K562 (cell line): ENCODE measurements at regions not wholly inside any gene's neighbourhood (a gene's known extent, or its start where the extent isn't known, plus 50 kb on each side); places are given as distances from the start of the nearest gene placed in this dataset.

Experiments
- ATAC-seq: fragments of 200-7000 bp; cut with Tn5 transposase; 3 replicates; pipeline ENCODE4 v1.9.1; 2020; ENCODE audit warnings: moderate library complexity
- BruUV-seq: library from RNA; stranded (reverse); fragments of 400-500 nt; replicated peaks from 2 replicates; lab custom pipeline; 2021; lab: Mats Ljungman, UMichigan
- CTCF ChIA-PET: fragments of 300-600 bp; formaldehyde crosslinking; extraction: SDS; loops from one replicate; lab custom pipeline; 2021; ENCODE audit warnings: low intra/inter-chr PET ratio; lab: Yijun Ruan, JAX
- POLR2A ChIA-PET: fragments of 300-600, 350-650 bp; sonication (Branson Sonifier 250); formaldehyde crosslinking; extraction: SDS; loops from one replicate; lab custom pipeline; 2021; ENCODE audit warnings: antibody characterized with exemption, inconsistent platforms; lab: Yijun Ruan, JAX
- DNase-seq, 4 experiments: peaks; one replicate each; pipeline versions ENCODE4 v3.0.0 to v3.0.0-alpha.2; 2011 to 2018; ENCODE audit warnings: low spot score in 3 of 4, mixed read lengths in 3 of 4; ENCODE audit errors: extremely low read depth in 1 of 4
- FAIRE-seq: peaks from 2 replicates; lab custom pipeline; 2011; peaks lifted over from hg19 to GRCh38; lab: Jason Lieb, UNC
- H2AFZ ChIP-seq: 2 replicates; pipeline ENCODE4 v1.6.0; 2011; ENCODE audit warnings: low read depth, low read length, control low read depth, inconsistent platforms
- H3K27ac ChIP-seq: fragments of 200-600 bp; 3 replicates; pipeline ENCODE4 v1.8.0; 2011; ENCODE audit warnings: low read depth, mild to moderate bottlenecking, control low read depth, inconsistent platforms, low read length, moderate library complexity, mixed read lengths; ENCODE audit errors: extremely low read depth
- H3K27me3 ChIP-seq, 2 experiments: fragments of 300-600 bp in 1 of 2; 2 replicates in 1 of 2; 3 replicates in 1 of 2; pipeline versions ENCODE4 v1.6.0 to v1.8.0; 2011; ENCODE audit warnings: inconsistent platforms in 2 of 2, low read length in 2 of 2, mild to moderate bottlenecking in 1 of 2, mixed read lengths in 1 of 2, moderate library complexity in 1 of 2; ENCODE audit not compliant: control insufficient read depth in 2 of 2, insufficient read depth in 2 of 2
- H3K36me3 ChIP-seq: fragments of 300-600 bp; 3 replicates; pipeline ENCODE4 v1.8.0; 2011; ENCODE audit warnings: mild to moderate bottlenecking, low read length, inconsistent platforms; ENCODE audit not compliant: control insufficient read depth, insufficient read depth
- H3K4me1 ChIP-seq, 2 experiments: fragments of 200-600 bp in 1 of 2; replicated peaks in 1 of 2; 2 replicates in 1 of 2; 3 replicates in 1 of 2; pipeline versions ENCODE4 v1.5.1 to v1.8.0; 2011; ENCODE audit warnings: inconsistent platforms in 2 of 2, low read length in 2 of 2, mild to moderate bottlenecking in 1 of 2, mixed read lengths in 1 of 2, moderate library complexity in 1 of 2; ENCODE audit not compliant: control insufficient read depth in 2 of 2, insufficient read depth in 2 of 2
- H3K4me2 ChIP-seq: 2 replicates; pipeline ENCODE4 v1.6.1; 2011; ENCODE audit warnings: low read length, control low read depth, inconsistent platforms, mixed read lengths; ENCODE audit not compliant: insufficient read depth
- H3K4me3 ChIP-seq: fragments of 200-600 bp; sonication (generic), shearing (Covaris generic); 2 replicates; pipeline ENCODE4 v1.5.1; 2016; ENCODE audit warnings: control low read depth, inconsistent platforms
- H3K79me2 ChIP-seq: fragments of 200-600 bp; 3 replicates; pipeline ENCODE4 v1.8.0; 2011; ENCODE audit warnings: low read length, inconsistent platforms; ENCODE audit not compliant: control insufficient read depth, insufficient read depth
- H3K9ac ChIP-seq, 2 experiments: 2 replicates each; pipeline versions ENCODE4 v1.6.0 to v1.6.1; 2011; ENCODE audit warnings: low read depth in 2 of 2, low read length in 2 of 2, control low read depth in 1 of 2, inconsistent platforms in 1 of 2, mild to moderate bottlenecking in 1 of 2, mixed read lengths in 1 of 2; ENCODE audit not compliant: insufficient read depth in 1 of 2
- H3K9me1 ChIP-seq: one replicate; pipeline ENCODE4 v1.6.0; 2011; ENCODE audit warnings: inconsistent platforms, mild to moderate bottlenecking, low read length, moderate library complexity; ENCODE audit not compliant: control insufficient read depth, insufficient read depth
- H3K9me3 ChIP-seq: replicated peaks from 2 replicates; pipeline ENCODE4 v1.5.1; 2011; ENCODE audit warnings: low read depth, low read length, inconsistent platforms; ENCODE audit not compliant: control insufficient read depth, insufficient read depth
- H4K20me1 ChIP-seq: replicated peaks from 2 replicates; pipeline ENCODE4 v1.6.1; 2011; ENCODE audit warnings: low read length, inconsistent platforms, mixed read lengths; ENCODE audit not compliant: control insufficient read depth, insufficient read depth
- ASH1L ChIP-seq: fragments of 450-650 bp; IDR thresholded peaks from 2 replicates; pipeline ENCODE4 v1.6.1; 2018; ENCODE audit warnings: borderline replicate concordance, mild to moderate bottlenecking, low read depth; ENCODE audit not compliant: partially characterized antibody
- BCOR ChIP-seq: fragments of 450-650 bp; IDR thresholded peaks from 2 replicates; pipeline ENCODE4 v1.6.1; 2016
- BRD9 ChIP-seq: fragments of 450-650 bp; IDR thresholded peaks from 2 replicates; pipeline ENCODE4 v1.6.1; 2018; ENCODE audit warnings: low read depth; ENCODE audit not compliant: partially characterized antibody
- E2F3 ChIP-seq: fragments of 250-450 bp; sonication (Bioruptor Pico); IDR thresholded peaks from 2 replicates; pipeline ENCODE4 v1.4.0; 2020; ENCODE audit warnings: mild to moderate bottlenecking
- ETS2 ChIP-seq: IDR thresholded peaks from 2 replicates; pipeline ENCODE4 v1.6.1; 2016; ENCODE audit warnings: borderline replicate concordance, missing genetic modification characterization, mild to moderate bottlenecking, moderate library complexity, missing compliant biosample characterization; ENCODE audit not compliant: poor library complexity, severe bottlenecking
- KDM4B ChIP-seq, 2 experiments: fragments of 450-650 bp in 1 of 2; sonication (generic) in 1 of 2; IDR thresholded peaks; 2 replicates each; pipeline ENCODE4 v1.6.1; 2016 to 2017; ENCODE audit warnings: borderline replicate concordance in 2 of 2, antibody characterized with exemption in 1 of 2, low read depth in 1 of 2, mild to moderate bottlenecking in 1 of 2
- MTA3 ChIP-seq: fragments of 450-650 bp; formaldehyde crosslinking; IDR thresholded peaks from 2 replicates; pipeline ENCODE4 v1.6.1; 2017; ENCODE audit warnings: mild to moderate bottlenecking, borderline replicate concordance
- PML ChIP-seq: IDR thresholded peaks from 2 replicates; pipeline ENCODE4 v1.6.1; 2012; ENCODE audit warnings: low read length, inconsistent platforms
- SMARCA4 ChIP-seq: fragments of 450-650 bp; IDR thresholded peaks from 2 replicates; pipeline ENCODE4 v1.6.1; 2016
- ZBTB7A ChIP-seq: IDR thresholded peaks from 2 replicates; pipeline ENCODE4 v1.6.1; 2011; ENCODE audit warnings: low read depth, mild to moderate bottlenecking, low read length, moderate library complexity, borderline replicate concordance; ENCODE audit not compliant: control insufficient read depth
- ZNF165 ChIP-seq: fragments of 250-450 bp; sonication (Bioruptor Pico); IDR thresholded peaks from 2 replicates; pipeline ENCODE4 v1.4.0; 2020; ENCODE audit warnings: borderline replicate concordance
- ZNF212 ChIP-seq: fragments of 450-650 bp; formaldehyde crosslinking; IDR thresholded peaks from 2 replicates; pipeline ENCODE4 v1.4.0; 2020; ENCODE audit warnings: mild to moderate bottlenecking
- ZNF274 ChIP-seq: IDR thresholded peaks from 2 replicates; pipeline ENCODE4 v1.6.1; 2011; ENCODE audit warnings: low read depth, mild to moderate bottlenecking, low read length, moderate library complexity, borderline replicate concordance
- ZNF57 ChIP-seq: fragments of 450-650 bp; formaldehyde crosslinking; IDR thresholded peaks from 2 replicates; pipeline ENCODE4 v1.4.0; 2020; ENCODE audit warnings: mild to moderate bottlenecking, moderate library complexity
- WGBS: fragments of 100-300 bp; shearing (Covaris generic); methylation state at CpG from one replicate; pipeline ENCODE4 v1.1.6; 2016; ENCODE audit warnings: low coverage, mixed read lengths; ENCODE audit not compliant: insufficient coverage; ENCODE audit errors: missing lambda C conversion rate; 5-methylcytosine and 5-hydroxymethylcytosine counted together
- in situ Hi-C: fragments of 300-500 bp; cut with MboI; formaldehyde crosslinking; loops from 4 replicates; pipeline ENCODE4 v1.15.0; 2018; ENCODE audit warnings: inconsistent platforms, mixed read lengths
- intact Hi-C: fragments of 100-400 bp; cut with micrococcal nuclease; formaldehyde crosslinking; loops from 2 replicates; pipeline ENCODE4 v1.14.2; 2022
- TF ChIP-seq, protein P1 (sequence below): sonication (generic); formaldehyde crosslinking; IDR thresholded peaks from 2 replicates; pipeline ENCODE4 v1.5.0; 2020; ENCODE audit warnings: missing genetic modification reagents
- TF ChIP-seq, protein P2 (sequence below): fragments of 250-450 bp; sonication (Bioruptor Pico); IDR thresholded peaks from 2 replicates; pipeline ENCODE4 v1.8.0; 2021; ENCODE audit warnings: borderline replicate concordance, mild to moderate bottlenecking, moderate library complexity; ENCODE audit not compliant: poor library complexity, severe bottlenecking
- TF ChIP-seq, protein P3 (sequence below), 2 experiments: IDR thresholded peaks; 2 replicates each; pipeline ENCODE4 v1.6.1; 2011; ENCODE audit warnings: borderline replicate concordance in 1 of 2, control low read depth in 1 of 2, low read depth in 1 of 2, low read length in 1 of 2, mild to moderate bottlenecking in 1 of 2, mixed read lengths in 1 of 2, moderate library complexity in 1 of 2; ENCODE audit not compliant: insufficient read depth in 1 of 2, insufficient read length in 1 of 2, poor library complexity in 1 of 2, severe bottlenecking in 1 of 2; ENCODE audit errors: extremely low read depth in 1 of 2
- TF ChIP-seq, protein P4 (sequence below): sonication (generic); formaldehyde crosslinking; IDR thresholded peaks from 2 replicates; pipeline ENCODE4 v1.8.1; 2023; ENCODE audit warnings: mild to moderate bottlenecking, missing genetic modification reagents

DNA sequence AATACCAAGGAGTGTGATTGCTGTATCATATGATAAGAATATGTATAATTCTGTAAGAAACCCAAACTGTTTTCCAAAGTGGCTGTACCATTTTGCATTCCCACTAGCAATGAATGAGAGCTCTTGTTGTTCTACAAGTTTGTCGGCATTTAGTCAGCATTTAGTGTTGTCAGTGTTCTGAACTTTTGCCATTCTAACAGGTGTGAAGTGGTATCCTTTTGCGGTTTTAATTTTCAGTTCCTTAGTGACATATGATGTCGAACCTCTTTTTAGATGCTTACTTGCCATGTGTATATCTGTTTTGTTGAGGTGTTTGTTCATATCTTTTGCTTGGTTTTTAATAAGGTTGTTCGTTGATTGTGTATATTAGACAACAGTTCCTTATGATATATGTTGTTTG lies 296.3 kb upstream of the IZUMO3 start (continued):
- TF ChIP-seq, protein P1, sequence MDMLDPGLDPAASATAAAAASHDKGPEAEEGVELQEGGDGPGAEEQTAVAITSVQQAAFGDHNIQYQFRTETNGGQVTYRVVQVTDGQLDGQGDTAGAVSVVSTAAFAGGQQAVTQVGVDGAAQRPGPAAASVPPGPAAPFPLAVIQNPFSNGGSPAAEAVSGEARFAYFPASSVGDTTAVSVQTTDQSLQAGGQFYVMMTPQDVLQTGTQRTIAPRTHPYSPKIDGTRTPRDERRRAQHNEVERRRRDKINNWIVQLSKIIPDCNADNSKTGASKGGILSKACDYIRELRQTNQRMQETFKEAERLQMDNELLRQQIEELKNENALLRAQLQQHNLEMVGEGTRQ, result no peak
- TF ChIP-seq ASH1L, result no peak

DNA sequence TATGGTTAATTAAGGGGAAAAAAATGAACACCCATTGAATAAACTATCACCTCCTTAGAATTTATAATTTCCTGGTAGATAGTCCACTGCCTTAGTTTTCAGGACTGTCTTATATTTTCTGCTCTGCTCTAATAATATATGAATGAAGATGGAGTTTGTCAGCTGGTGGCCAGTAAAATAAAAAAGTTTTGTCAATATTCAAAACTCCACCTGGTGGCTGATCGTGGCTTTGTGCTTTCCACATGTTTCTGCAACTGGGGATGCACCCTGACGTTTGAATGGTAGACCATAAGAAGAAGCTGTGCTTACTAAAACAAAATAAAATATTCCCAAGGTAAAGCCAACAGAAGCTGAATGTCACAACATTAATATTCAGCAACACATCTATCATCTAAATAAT lies 286.6 kb upstream of the IZUMO3 start:
- ChIA-PET POLR2A (no interaction called here), CTCF (no interaction called here)
- no peak overlapping the region for H3K4me3 ChIP-seq
- no peaks in the 10 kb centered on the region for H3K4me1 ChIP-seq
- intact Hi-C loops (no loop called here), in situ Hi-C loops (no loop called here)
- FAIRE-seq (no peak), DNase-seq (no peak), ATAC-seq (no peak)
- H4K20me1 ChIP-seq, result no peaks in the 10 kb centered on the region
- H3K9me1 ChIP-seq, result no peaks in the 10 kb centered on the region
- no peaks in the 10 kb centered on the region for H3K27me3 ChIP-seq
- H3K36me3 ChIP-seq, result no peaks in the 10 kb centered on the region
- H2AFZ ChIP-seq, result no peak overlapping the region
- no peak overlapping the region for H3K9ac ChIP-seq
- H3K4me2 ChIP-seq, result no peak overlapping the region
- BruUV-seq, result no TSS peak
- no peaks in the 10 kb centered on the region for H3K9me3 ChIP-seq
- no CpG with 5 or more reads among the region's 2 CpGs for WGBS
- no peak overlapping the region for H3K27ac ChIP-seq
- H3K79me2 ChIP-seq, result no peaks in the 10 kb centered on the region
- TF ChIP-seq BCOR (no peak), ZBTB7A (no peak), ZNF274 (no peak), PML (no peak), MTA3 (no peak), ZNF57 (CRISPR knock-in tag) (no peak), ZNF212 (CRISPR knock-in tag) (no peak), SMARCA4 (no peak), E2F3 (CRISPR knock-in tag) (no peak), KDM4B (IDR thresholded peaks at IDR 0.05; ENCODE audit: borderline replicate concordance in 2 of 2, low read depth in 1 of 2) (no peak), BRD9 (no peak), ETS2 (tag) (no peak), ZNF165 (CRISPR knock-in tag) (no peak)
- TF ChIP-seq, protein P2, sequence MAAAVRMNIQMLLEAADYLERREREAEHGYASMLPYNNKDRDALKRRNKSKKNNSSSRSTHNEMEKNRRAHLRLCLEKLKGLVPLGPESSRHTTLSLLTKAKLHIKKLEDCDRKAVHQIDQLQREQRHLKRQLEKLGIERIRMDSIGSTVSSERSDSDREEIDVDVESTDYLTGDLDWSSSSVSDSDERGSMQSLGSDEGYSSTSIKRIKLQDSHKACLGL, result no peak
- TF ChIP-seq, protein P3, sequence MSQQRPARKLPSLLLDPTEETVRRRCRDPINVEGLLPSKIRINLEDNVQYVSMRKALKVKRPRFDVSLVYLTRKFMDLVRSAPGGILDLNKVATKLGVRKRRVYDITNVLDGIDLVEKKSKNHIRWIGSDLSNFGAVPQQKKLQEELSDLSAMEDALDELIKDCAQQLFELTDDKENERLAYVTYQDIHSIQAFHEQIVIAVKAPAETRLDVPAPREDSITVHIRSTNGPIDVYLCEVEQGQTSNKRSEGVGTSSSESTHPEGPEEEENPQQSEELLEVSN (IDR thresholded peaks at IDR 0.05; ENCODE audit: borderline replicate concordance in 1 of 2, extremely low read depth in 1 of 2, insufficient read depth in 1 of 2, insufficient read length in 1 of 2, low read depth in 1 of 2, low read length in 1 of 2, poor library complexity in 1 of 2, severe bottlenecking in 1 of 2), result no peak
- TF ChIP-seq, protein P4, sequence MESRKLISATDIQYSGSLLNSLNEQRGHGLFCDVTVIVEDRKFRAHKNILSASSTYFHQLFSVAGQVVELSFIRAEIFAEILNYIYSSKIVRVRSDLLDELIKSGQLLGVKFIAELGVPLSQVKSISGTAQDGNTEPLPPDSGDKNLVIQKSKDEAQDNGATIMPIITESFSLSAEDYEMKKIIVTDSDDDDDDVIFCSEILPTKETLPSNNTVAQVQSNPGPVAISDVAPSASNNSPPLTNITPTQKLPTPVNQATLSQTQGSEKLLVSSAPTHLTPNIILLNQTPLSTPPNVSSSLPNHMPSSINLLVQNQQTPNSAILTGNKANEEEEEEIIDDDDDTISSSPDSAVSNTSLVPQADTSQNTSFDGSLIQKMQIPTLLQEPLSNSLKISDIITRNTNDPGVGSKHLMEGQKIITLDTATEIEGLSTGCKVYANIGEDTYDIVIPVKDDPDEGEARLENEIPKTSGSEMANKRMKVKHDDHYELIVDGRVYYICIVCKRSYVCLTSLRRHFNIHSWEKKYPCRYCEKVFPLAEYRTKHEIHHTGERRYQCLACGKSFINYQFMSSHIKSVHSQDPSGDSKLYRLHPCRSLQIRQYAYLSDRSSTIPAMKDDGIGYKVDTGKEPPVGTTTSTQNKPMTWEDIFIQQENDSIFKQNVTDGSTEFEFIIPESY (CRISPR knock-in tag), result no peak
